Fibroblast of the aortic adventitia (primary cell): ENCODE measurements at regions not wholly inside any gene's neighbourhood (a gene's known extent, or its start where the extent isn't known, plus 50 kb on each side); places are given as distances from the start of the nearest gene placed in this dataset.

Experiments used
- DNase-seq: peaks from one replicate; pipeline ENCODE4 v3.0.0-alpha.2; 2010; ENCODE audit warnings: low read depth
- H3K4me3 ChIP-seq: 2 replicates; pipeline ENCODE4 v1.5.1; 2011; ENCODE audit warnings: low read depth, mild to moderate bottlenecking, control low read depth, low read length, moderate library complexity
- TF ChIP-seq, protein P1 (sequence below): IDR thresholded peaks from 2 replicates; pipeline ENCODE4 v1.5.1; 2011; ENCODE audit warnings: mild to moderate bottlenecking, low read length, control low read depth, inconsistent platforms; ENCODE audit not compliant: insufficient read depth

DNA sequence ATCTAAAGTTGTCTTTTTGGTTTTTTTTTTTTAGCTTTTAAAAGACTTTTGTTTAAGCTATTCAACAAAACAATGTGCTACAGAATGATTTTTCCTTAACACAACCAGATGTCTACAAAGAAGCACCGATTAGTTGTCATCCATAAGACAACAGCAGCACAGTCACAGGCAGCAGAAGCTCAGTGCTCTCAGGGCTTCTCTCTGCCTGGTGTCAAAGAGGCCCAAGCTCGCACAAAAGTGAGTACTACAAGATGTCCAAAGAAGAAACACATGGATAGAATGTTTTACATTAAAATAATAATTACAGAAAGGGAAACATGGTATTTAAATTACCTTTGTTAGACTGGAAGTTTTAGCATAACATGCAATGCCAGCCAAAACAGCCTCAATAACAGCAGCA lies 81.6 kb downstream of the DNAAF9 start:
- no peak overlapping the region for H3K4me3 ChIP-seq
- TF ChIP-seq, protein P1, sequence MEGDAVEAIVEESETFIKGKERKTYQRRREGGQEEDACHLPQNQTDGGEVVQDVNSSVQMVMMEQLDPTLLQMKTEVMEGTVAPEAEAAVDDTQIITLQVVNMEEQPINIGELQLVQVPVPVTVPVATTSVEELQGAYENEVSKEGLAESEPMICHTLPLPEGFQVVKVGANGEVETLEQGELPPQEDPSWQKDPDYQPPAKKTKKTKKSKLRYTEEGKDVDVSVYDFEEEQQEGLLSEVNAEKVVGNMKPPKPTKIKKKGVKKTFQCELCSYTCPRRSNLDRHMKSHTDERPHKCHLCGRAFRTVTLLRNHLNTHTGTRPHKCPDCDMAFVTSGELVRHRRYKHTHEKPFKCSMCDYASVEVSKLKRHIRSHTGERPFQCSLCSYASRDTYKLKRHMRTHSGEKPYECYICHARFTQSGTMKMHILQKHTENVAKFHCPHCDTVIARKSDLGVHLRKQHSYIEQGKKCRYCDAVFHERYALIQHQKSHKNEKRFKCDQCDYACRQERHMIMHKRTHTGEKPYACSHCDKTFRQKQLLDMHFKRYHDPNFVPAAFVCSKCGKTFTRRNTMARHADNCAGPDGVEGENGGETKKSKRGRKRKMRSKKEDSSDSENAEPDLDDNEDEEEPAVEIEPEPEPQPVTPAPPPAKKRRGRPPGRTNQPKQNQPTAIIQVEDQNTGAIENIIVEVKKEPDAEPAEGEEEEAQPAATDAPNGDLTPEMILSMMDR, result no peak
- no peak for DNase-seq

DNA sequence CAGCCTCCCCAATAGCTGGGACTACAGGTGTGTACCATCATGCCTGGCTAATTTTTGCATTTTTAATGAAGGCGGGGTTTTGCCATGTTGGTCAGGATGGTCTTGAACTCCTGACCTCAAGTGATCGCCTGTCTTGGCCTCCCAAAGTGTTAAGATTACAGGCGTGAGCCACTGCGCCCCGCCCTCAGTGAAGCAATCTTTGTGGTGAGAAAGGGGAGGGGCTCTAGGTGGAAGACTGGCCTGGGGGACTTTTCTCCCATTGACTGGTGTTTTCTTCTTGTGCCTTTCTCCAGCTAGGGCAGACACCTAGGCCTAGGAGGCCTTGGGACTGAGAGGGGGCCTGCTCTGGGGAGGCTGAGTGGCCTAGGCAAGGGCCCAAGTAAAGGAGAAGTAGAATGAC lies 84.1 kb downstream of the DNAAF9 start:
- TF ChIP-seq, protein P1, result no peak
- DNase-seq, result peak; percentile 18
- no peak overlapping the region for H3K4me3 ChIP-seq

DNA sequence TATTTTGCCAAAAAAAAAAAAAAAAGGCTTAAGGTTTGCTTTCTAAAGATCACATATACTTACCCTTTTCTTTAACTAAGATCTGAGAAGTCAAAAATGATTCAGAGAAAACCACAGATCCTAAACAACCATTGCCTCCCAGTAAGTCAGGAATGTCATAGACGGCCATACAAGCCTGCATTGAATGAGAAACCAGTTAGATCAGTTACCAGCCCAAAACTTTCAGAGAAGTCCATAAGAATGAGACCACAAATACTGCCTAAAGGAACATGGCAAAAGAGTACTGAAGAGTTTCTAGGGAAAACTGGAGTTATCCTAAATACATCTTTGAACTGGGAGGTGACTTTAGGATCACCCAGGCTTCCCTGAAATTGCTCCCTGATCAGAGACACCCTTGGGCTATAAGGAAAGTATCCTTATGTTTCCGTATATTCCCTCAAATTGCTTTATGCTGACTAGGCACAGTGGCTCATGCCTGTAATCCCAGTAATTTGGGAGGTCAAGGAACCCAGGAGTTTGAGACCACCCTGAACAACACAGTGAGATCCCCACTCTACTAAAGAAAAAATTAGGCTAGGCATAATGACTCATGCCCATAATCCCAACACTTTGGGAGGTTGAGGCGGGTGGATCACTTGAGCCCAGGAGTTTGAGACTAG lies 79.4 kb upstream of the SLC4A11 start:
- no peak for DNase-seq
- no peak overlapping the region for H3K4me3 ChIP-seq
- TF ChIP-seq, protein P1, result no peak

DNA sequence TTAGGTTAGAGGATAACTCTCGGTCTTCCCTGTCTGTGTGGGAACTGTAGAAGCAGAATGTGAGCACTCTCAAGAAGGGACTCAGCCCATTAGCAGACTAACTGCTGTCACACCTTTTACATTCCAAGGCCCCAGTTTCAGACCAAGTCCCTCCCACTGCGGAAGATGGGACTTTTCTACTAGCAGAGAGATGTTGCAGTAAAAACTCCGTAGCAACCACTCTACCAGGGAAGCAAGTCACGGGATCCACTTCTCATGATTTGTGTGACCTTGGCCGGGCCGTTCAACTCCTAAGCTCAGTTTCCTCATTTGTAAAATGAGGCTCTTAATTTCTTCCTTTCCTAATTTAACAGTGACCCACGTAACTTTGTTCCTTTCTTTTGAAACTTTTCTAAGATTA lies 77.1 kb upstream of the SLC4A11 start:
- TF ChIP-seq, protein P1, result no peak
- DNase-seq, result no peak
- no peak overlapping the region for H3K4me3 ChIP-seq

DNA sequence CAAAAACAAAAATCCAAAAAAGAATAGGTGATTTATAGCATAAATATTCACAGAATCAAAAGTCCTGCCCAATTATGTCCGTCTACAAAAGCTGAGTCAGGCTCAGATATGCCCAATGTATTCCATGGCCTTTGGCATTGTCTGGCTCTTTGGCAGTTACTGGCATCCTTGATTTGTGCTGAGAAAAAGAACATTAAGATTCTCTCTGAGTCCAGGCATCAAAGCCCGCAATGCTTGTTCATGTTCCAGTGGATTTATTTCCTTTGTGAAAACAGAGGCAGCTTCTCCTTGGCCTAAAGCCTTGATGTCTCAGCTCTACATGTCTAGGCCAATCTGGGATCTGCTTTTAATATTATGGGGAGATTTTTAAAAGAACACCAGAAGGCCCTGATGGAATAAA lies 76.1 kb upstream of the SLC4A11 start:
- TF ChIP-seq, protein P1, result no peak

DNA sequence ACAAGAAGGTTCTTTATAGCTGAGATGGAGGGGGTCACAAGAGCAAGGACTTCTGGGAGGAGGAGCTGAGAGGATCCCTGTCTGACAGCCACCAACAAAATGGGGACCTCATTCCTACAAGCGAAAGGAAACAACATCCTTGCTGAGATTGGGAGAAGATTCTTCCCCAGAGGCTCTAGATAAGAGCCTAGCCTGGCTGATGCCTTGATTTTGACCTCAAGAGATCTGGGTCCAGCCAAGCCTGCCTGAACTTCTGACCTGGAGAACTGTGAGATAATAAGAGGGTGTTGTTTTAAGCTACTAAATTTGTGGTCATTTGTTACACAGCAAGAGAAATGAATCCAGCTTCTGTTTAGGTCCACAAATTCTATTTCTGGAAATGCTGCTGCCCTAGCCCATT lies 75.4 kb upstream of the SLC4A11 start:
- TF ChIP-seq, protein P1, result no peak
- H3K4me3 ChIP-seq, result no peak overlapping the region
- DNase-seq, result peak; percentile 12

More for the DNA sequence above, 76.1 kb upstream of the SLC4A11 start:
- no peak overlapping the region for H3K4me3 ChIP-seq
- DNase-seq, result peak; percentile 40

DNA sequence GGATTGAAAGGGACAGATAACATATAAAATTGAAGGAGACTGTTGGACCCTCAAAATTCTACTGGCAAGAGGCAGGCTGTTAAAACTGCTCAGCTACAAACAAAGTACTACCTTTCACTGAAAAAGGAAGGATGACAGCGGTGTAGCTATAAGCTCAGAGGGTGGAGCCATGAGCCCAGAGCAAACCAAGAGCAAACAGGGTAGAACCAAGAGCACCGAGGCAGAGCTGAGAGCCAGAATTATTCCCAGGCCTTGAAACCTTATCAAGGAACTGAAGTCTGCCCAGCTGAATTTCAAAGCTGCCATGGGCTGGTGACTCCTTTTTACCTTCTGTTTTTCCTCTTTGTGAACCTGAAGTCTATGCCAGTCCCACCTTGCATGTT lies 74.7 kb upstream of the SLC4A11 start:
- no peak overlapping the region for H3K4me3 ChIP-seq
- DNase-seq, result peak; percentile 9
- TF ChIP-seq, protein P1, result no peak
